Progenitor cell of endocrine pancreas (in vitro differentiated cells): ENCODE measurements at regions not wholly inside any gene's neighbourhood (a gene's known extent, or its start where the extent isn't known, plus 50 kb on each side); places are given as distances from the start of the nearest gene placed in this dataset.

Source experiments
- DNase-seq: peaks from one replicate; pipeline ENCODE4 v3.0.0; 2021; ENCODE audit warnings: low spot score; ENCODE audit not compliant: unreplicated experiment
- H3K27ac Mint-ChIP-seq: 2 replicates; pipeline ENCODE4 v1.8.0; 2021; ENCODE audit warnings: mild to moderate bottlenecking, moderate library complexity, mixed read lengths
- H3K27me3 Mint-ChIP-seq: 2 replicates; pipeline ENCODE4 v1.8.0; 2021; ENCODE audit warnings: mixed read lengths
- H3K36me3 Mint-ChIP-seq: 2 replicates; pipeline ENCODE4 v1.8.0; 2022; ENCODE audit warnings: mixed read lengths; ENCODE audit not compliant: insufficient read depth
- H3K4me1 Mint-ChIP-seq: 2 replicates; pipeline ENCODE4 v1.8.0; 2021; ENCODE audit warnings: low read depth, mixed read lengths
- H3K4me3 Mint-ChIP-seq: 2 replicates; pipeline ENCODE4 v1.8.0; 2021; ENCODE audit warnings: low read depth, mild to moderate bottlenecking, moderate library complexity, mixed read lengths
- H3K9me3 Mint-ChIP-seq: 2 replicates; pipeline ENCODE4 v1.8.0; 2021; ENCODE audit warnings: low read depth, mixed read lengths
- TF ChIP-seq, protein P1 (sequence below): fragments of 200-600 bp; sonication (generic); IDR thresholded peaks from one replicate; pipeline ENCODE4 v1.5.0; 2021; ENCODE audit warnings: antibody characterized with exemption, mild to moderate bottlenecking; ENCODE audit not compliant: unreplicated experiment

DNA sequence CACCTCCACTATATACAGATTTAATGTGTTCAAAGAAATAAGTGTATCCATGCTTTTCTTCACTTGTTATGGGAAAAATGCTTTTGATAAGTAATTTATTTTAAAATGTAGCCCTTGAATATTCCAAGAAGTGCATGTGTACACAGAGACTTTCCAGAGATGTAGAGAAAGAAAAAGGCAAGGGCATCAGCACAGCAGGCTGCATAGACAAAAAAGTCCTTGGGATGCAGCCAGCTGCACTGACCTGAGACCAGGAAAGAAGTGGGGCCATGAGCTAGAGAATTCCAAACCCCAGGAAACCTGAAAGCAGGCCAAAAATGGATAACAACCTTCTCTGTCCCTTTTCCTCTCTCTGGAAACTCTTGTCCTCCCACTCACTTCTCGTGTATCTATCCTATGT is 51.6 kb upstream of the PRDM8 start:
- H3K27ac Mint-ChIP-seq: no peak overlapping the region
- H3K9me3 Mint-ChIP-seq: no peaks in the 10 kb centered on the region
- H3K4me1 Mint-ChIP-seq: no peaks in the 10 kb centered on the region
- TF ChIP-seq, protein P1, sequence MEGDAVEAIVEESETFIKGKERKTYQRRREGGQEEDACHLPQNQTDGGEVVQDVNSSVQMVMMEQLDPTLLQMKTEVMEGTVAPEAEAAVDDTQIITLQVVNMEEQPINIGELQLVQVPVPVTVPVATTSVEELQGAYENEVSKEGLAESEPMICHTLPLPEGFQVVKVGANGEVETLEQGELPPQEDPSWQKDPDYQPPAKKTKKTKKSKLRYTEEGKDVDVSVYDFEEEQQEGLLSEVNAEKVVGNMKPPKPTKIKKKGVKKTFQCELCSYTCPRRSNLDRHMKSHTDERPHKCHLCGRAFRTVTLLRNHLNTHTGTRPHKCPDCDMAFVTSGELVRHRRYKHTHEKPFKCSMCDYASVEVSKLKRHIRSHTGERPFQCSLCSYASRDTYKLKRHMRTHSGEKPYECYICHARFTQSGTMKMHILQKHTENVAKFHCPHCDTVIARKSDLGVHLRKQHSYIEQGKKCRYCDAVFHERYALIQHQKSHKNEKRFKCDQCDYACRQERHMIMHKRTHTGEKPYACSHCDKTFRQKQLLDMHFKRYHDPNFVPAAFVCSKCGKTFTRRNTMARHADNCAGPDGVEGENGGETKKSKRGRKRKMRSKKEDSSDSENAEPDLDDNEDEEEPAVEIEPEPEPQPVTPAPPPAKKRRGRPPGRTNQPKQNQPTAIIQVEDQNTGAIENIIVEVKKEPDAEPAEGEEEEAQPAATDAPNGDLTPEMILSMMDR: no peak
- no peak overlapping the region for H3K4me3 Mint-ChIP-seq
- DNase-seq: no peak
- H3K27me3 Mint-ChIP-seq: peaks cover 5% of the 10 kb centered on the region
- no peaks in the 10 kb centered on the region for H3K36me3 Mint-ChIP-seq

DNA sequence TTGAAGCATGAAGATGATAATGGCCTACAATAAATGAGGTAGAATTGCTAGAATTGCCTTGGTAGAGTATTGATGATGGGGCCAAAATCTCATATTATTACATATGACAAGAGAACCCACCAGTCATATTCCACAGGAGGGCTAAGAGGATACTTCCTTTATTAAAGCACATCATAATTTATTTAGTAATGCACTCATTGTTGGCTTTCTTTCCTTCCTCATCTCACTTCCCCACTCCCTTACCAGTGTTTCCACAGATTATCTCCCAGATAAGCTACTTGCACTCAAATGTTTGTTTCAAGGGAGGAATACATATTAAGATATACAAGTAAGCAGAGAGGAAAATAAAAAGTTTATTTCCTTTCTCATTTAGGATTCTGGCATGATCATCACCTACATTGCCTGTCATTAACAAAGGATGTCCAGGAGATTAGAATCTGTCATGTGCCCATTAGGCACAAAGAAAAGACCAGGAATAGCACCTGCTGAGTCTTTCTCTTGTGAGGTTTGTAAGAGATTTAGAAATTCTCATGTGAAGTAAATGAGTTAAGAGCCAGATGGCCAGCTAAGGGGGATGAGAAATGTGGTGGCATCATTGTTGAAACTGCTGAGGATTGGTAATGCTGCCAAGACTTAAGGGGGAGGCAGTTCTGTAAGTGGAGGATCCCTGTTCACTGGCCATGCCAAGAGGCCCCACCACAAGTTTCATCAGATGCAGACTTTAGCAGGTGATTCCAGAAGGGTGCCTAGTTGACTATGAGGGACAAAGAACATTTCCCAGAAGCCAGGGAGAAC is 52.4 kb upstream of the PRDM8 start:
- H3K36me3 Mint-ChIP-seq: no peaks in the 10 kb centered on the region
- peaks cover 4% of the 10 kb centered on the region for H3K27me3 Mint-ChIP-seq
- H3K4me3 Mint-ChIP-seq: no peak overlapping the region
- TF ChIP-seq, protein P1: no peak
- H3K27ac Mint-ChIP-seq: no peak overlapping the region
- no peaks in the 10 kb centered on the region for H3K9me3 Mint-ChIP-seq
- no peaks in the 10 kb centered on the region for H3K4me1 Mint-ChIP-seq
- no peak for DNase-seq

DNA sequence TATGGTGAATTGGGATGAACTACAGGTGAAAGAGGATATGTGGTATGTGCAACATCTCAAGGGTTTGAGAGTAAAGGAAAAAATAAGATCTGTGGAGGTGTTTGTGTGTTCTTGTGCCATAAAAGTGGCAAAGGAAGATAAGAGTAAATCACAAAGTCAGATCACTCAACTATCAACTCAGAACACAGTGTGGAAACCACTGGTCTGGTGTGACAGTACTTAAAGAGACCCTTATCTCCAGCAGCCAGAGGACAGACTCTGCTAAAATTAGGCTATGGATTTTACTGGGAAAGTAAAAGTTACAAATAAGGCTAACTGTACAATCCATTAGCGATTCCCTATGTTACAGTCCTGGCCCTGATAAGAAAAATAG is 54.0 kb upstream of the PRDM8 start:
- Mint-ChIP-seq H3K27me3 (peaks cover 4% of the 10 kb centered on the region), H3K9me3 (no peaks in the 10 kb centered on the region), H3K27ac (no peak overlapping the region), H3K36me3 (no peaks in the 10 kb centered on the region), H3K4me1 (no peaks in the 10 kb centered on the region), H3K4me3 (no peak overlapping the region)
- no peak for DNase-seq
- TF ChIP-seq, protein P1: no peak

DNA sequence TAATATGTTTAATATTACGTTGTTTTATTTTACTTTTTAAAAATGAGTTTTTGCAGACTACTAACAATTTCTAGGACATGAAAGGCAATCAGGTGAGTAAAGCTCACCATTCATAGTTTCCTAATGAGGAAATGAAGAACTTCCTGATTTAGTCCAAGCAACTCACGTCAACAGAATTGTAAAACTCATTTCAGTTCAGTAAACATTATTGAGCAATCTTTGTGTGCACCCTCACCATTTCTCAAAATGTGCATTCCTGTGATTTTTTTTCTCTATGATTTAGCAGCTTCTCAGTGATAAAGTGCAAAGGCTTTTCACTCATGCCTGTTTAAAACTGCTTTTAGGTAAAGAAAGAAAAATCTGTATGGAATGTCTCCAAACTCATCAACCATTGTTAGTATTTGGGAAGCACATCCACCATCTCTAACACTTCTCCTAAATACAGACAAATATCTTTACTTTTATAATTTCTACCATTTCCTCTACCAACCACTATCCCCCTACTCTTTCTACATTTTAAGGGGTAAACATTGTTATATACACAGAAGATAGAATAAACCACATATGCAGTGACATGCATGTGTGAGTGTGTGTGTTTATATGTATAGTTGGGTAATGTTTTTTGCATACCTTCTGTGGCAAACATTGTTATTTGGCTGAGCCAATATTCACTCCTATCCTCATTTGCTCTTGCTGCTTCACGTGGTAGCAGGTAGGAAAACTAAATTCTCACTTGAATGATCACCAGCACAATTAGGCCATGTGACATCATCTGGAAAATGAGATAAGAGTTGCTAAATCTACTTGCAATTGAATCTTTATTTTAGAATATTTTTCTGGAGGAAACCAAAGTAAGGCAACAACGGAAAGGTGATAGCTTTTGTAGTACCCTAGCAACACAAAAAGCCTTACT is 54.7 kb upstream of the PRDM8 start:
- Mint-ChIP-seq H3K9me3 (peaks cover under 1% of the 10 kb centered on the region), H3K27me3 (peaks cover 4% of the 10 kb centered on the region), H3K4me3 (no peak overlapping the region), H3K4me1 (no peaks in the 10 kb centered on the region), H3K27ac (no peak overlapping the region), H3K36me3 (no peaks in the 10 kb centered on the region)
- TF ChIP-seq, protein P1: no peak
- no peak for DNase-seq

DNA sequence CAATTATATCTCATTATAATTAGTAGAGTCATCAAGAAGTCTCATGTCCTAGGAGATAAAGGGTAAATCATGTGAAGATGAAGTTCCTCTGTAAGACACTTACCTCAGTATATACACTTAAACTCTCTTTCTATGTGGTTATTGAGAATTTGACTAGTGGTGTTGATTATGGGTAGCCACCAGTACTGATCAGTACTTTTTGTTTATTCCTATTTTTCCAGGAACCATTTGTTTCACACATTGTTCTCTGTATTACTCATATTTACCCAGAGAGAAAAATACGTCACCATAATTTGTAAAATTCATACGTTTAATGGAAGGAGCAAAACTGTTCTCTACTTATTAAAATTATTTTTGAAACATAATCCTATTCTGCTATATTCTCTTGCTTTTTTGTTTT is 55.8 kb upstream of the PRDM8 start:
- H3K9me3 Mint-ChIP-seq: peaks cover 2% of the 10 kb centered on the region
- H3K36me3 Mint-ChIP-seq: no peaks in the 10 kb centered on the region
- TF ChIP-seq, protein P1: no peak
- H3K4me3 Mint-ChIP-seq: no peak overlapping the region
- H3K4me1 Mint-ChIP-seq: peaks cover under 1% of the 10 kb centered on the region
- H3K27me3 Mint-ChIP-seq: peaks cover 4% of the 10 kb centered on the region
- H3K27ac Mint-ChIP-seq: no peak overlapping the region
- no peak for DNase-seq
